ENCODE measurements at regions not wholly inside any gene's neighbourhood (a gene's known extent, or its start where the extent isn't known, plus 50 kb on each side); places are given as distances from the start of the nearest gene placed in this dataset.

DNA sequence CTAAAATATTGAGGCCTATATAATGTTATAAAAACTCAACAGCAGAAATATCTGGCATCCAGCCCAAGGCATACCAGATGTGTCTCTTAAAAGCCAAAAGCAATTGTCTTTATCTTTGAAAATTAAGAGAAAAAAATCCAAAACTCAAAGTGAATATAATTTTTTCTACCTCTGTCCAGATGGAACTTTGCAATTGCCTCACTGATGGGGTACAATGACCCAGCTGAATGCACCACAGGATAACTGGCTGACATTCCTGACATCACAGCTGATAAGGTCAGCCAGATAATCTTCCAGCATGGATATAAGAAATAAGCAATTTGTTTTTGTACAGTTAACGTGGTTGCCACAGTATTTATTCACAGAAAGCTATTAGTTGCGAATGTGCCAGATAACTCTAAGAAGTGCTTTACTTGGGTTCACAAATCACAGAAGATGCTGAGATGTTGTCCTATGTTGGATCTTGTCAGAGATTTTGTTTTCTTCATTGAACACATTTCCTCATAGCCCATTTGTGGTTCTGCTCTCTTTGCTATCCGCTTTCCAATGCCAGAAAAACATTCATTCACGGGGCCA is 566.9 kb upstream of the CCDC54 start:
- in situ Hi-C loops (cut with HindIII; ENCODE audit: low sequenced_read_pairs) = no loop called here
- H3K4me3 ChIP-seq (ENCODE audit: low read depth, low read length) = no peak overlapping the region
- no peak for DNase-seq (ENCODE audit: low read depth, low spot score)
- TF ChIP-seq, protein P1, sequence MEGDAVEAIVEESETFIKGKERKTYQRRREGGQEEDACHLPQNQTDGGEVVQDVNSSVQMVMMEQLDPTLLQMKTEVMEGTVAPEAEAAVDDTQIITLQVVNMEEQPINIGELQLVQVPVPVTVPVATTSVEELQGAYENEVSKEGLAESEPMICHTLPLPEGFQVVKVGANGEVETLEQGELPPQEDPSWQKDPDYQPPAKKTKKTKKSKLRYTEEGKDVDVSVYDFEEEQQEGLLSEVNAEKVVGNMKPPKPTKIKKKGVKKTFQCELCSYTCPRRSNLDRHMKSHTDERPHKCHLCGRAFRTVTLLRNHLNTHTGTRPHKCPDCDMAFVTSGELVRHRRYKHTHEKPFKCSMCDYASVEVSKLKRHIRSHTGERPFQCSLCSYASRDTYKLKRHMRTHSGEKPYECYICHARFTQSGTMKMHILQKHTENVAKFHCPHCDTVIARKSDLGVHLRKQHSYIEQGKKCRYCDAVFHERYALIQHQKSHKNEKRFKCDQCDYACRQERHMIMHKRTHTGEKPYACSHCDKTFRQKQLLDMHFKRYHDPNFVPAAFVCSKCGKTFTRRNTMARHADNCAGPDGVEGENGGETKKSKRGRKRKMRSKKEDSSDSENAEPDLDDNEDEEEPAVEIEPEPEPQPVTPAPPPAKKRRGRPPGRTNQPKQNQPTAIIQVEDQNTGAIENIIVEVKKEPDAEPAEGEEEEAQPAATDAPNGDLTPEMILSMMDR (IDR thresholded peaks at IDR 0.05; ENCODE audit: low read depth, low read length) = no peak

DNA sequence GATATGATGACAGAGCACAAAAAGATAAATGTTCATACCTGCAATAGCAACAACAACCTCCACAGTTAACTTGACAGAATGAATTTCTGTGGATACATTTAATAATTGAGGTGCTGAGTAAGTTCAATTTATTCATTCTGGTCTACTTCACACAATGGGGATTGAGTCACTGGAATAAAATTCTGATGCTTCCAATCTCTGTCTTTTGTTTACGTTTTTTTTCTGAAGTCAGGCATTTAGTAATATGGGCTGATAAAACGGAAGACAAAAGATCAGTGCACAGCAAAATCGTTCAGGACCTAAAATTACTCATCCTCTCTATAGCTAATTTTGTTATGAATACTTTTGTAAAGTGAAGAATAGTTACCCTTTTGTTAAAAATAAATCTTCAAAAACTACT is 565.9 kb upstream of the CCDC54 start:
- in situ Hi-C loops (cut with HindIII; ENCODE audit: low sequenced_read_pairs) = no loop called here
- no peak overlapping the region for H3K4me3 ChIP-seq (ENCODE audit: low read depth, low read length)
- TF ChIP-seq, protein P1 (IDR thresholded peaks at IDR 0.05; ENCODE audit: low read depth, low read length) = no peak
- DNase-seq (ENCODE audit: low read depth, low spot score) = peak; percentile 76

DNA sequence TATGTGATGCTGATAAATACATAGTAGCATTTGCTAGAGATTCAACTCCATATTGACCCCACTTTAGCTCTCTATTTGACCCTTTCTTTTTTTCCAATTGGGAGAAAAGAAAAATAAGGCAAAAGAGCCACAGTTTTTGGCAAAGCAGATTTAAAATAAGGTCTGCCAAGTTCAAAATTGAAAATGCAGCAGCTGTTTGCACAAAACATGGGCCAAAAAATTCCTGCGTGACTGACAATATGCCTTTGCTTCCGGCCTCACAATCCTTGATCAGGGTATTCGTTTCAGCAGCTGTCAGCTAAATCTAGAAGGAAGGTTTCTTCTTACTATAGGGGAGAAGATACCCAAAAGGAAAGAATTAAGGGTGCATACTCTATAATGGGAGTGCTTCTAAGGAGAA is 563.5 kb upstream of the CCDC54 start:
- no peak for DNase-seq (ENCODE audit: low read depth, low spot score)
- in situ Hi-C loops (cut with HindIII; ENCODE audit: low sequenced_read_pairs) = no loop called here
- no peak overlapping the region for H3K4me3 ChIP-seq (ENCODE audit: low read depth, low read length)
- TF ChIP-seq, protein P1 (IDR thresholded peaks at IDR 0.05; ENCODE audit: low read depth, low read length) = no peak

DNA sequence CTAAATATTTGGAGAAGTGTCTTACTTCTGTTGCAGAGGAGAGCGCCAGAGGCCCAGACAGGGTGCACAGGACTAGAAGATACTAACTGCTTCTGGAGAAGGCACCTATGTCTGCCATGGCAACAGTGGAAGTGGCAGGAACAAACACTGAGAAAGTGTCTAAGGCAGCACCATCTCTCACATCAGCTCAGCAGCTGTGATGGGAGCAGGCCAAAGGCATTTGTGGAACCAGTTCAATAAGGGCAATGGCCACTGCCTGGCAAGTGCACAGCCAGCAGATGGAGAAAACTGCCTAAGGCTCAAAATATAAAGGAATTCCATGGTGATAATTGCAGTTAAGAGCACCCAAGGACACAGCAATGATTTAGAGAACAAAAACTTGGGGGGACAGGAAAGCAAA is 563.0 kb upstream of the CCDC54 start:
- DNase-seq (ENCODE audit: low read depth, low spot score) = no peak
- H3K4me3 ChIP-seq (ENCODE audit: low read depth, low read length) = no peak overlapping the region
- TF ChIP-seq, protein P1 (IDR thresholded peaks at IDR 0.05; ENCODE audit: low read depth, low read length) = no peak
- in situ Hi-C loops (cut with HindIII; ENCODE audit: low sequenced_read_pairs) = no loop called here

DNA sequence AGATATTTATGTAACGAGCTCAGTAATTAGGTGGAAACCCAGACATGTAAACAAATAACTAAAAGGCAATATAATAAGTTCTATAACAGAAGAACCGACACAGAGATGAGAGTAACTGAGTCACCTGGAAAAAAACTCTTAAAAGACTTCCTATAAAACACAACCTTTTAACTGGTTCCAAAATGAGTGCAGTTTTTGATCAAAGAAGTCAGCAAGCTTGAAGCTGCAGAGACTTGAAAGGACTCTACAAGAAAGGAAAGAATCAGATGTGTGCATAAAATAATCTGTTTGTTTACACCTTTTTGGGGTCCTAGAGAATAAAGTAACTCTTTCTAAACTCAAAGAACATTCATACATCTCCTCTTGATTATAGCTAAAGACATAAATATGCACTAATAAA is 560.4 kb upstream of the CCDC54 start:
- no peak for DNase-seq (ENCODE audit: low read depth, low spot score)
- TF ChIP-seq, protein P1 (IDR thresholded peaks at IDR 0.05; ENCODE audit: low read depth, low read length) = no peak
- in situ Hi-C loops (cut with HindIII; ENCODE audit: low sequenced_read_pairs) = no loop called here
- H3K4me3 ChIP-seq (ENCODE audit: low read depth, low read length) = no peak overlapping the region

DNA sequence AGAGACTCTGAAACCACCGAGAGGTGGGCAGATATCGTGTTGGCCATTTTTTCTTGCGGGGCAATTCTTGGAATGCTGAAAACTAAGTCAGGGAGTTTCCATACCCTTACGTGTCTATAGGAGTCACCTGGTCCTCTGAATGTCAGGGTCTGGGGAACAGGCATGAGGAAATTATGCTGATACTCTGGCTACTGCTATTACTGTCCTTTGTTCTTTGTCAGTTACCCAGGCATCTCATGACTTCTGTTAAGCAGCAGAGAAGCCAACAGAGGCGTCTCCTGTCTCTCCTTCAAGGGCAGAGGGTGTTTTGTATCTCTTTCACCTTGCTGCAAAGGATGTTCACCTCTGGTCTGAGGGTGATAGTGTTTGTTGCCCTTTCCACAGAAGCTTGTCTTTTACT is 559.5 kb upstream of the CCDC54 start:
- TF ChIP-seq, protein P1 (IDR thresholded peaks at IDR 0.05; ENCODE audit: low read depth, low read length) = no peak
- DNase-seq (ENCODE audit: low read depth, low spot score) = no peak
- no peak overlapping the region for H3K4me3 ChIP-seq (ENCODE audit: low read depth, low read length)
- in situ Hi-C loops (cut with HindIII; ENCODE audit: low sequenced_read_pairs) = no loop called here

DNA sequence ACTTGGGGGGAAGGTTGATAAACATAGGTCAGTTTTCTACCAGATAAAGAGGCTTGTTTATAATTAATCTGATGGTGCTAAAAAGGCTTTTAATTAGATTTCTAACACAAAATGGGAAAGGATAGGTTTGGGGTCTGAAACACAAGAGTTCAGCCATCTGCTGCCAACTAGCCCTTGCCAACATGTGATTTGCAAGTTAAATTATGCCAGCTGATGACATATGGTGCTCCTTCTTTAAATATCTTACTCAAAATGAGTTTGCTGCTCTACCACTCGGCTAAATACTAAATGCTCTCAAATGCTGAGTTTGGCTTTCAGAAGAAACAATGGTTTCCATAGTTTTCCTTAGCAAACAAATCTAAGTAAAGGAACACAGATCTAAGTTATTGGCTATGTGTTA is 557.8 kb upstream of the CCDC54 start:
- in situ Hi-C loops (cut with HindIII; ENCODE audit: low sequenced_read_pairs) = no loop called here
- TF ChIP-seq, protein P1 (IDR thresholded peaks at IDR 0.05; ENCODE audit: low read depth, low read length) = no peak
- no peak for DNase-seq (ENCODE audit: low read depth, low spot score)
- H3K4me3 ChIP-seq (ENCODE audit: low read depth, low read length) = no peak overlapping the region
